ENCODE measurements at regions not wholly inside any gene's neighbourhood (a gene's known extent, or its start where the extent isn't known, plus 50 kb on each side); places are given as distances from the start of the nearest gene placed in this dataset.

GRCh38 chr2:186098821-186099220, 360.2 kb downstream of the FSIP2 start:
- POLR2A ChIA-PET = no interaction called here
- Histone ChIP-seq H3K27ac (ENCODE audit: low read length in 2 of 2) (no peak overlapping the region), H3K79me2 (ENCODE audit: control insufficient read depth, insufficient read depth, low read length) (no peaks in the 10 kb centered on the region), H3K9ac (ENCODE audit: low read length) (no peak overlapping the region), H3K27me3 (replicated peaks in 1 of 4; ENCODE audit: control extremely low read depth in 1 of 4, control insufficient read depth in 3 of 4, insufficient read depth in 4 of 4, low read length in 3 of 4) (no peaks in the 10 kb centered on the region), H3K4me2 (replicated peaks; ENCODE audit: low read depth, low read length, poor library complexity, severe bottlenecking) (no peak overlapping the region), H3K4me1 (ENCODE audit: control insufficient read depth in 2 of 2, insufficient read depth in 2 of 2, low read length in 2 of 2) (no peaks in the 10 kb centered on the region), H4K20me1 (ENCODE audit: control insufficient read depth, insufficient read depth, low read length, poor library complexity, severe bottlenecking) (no peaks in the 10 kb centered on the region), H3K4me3 (ENCODE audit: control extremely low read depth in 1 of 5, extremely low read depth in 1 of 5, insufficient read depth in 1 of 5, low read depth in 2 of 5, low read length in 4 of 5) (no peak overlapping the region), H3K36me3 (replicated peaks in 1 of 2; ENCODE audit: control extremely low read depth in 1 of 2, control insufficient read depth in 1 of 2, extremely low read depth in 1 of 2, insufficient read depth in 2 of 2, low read length in 1 of 2) (no peaks in the 10 kb centered on the region), H2AFZ (ENCODE audit: insufficient read depth, low read depth, low read length, poor library complexity, severe bottlenecking) (no peak overlapping the region), H3K9me3 (ENCODE audit: control extremely low read depth in 1 of 3, control insufficient read depth in 2 of 3, insufficient read depth in 1 of 3, low read length in 2 of 3) (no peaks in the 10 kb centered on the region)
- TF ChIP-seq EZH2 (IDR thresholded peaks at IDR 0.05; ENCODE audit: borderline replicate concordance, insufficient read depth, low read depth, low read length, poor library complexity, severe bottlenecking) (no peak), CTCF (IDR thresholded peaks at IDR 0.05) (no peak)
- intact Hi-C loops (cut with micrococcal nuclease) = no loop called here
- H3K4me1 Mint-ChIP-seq = no peaks in the 10 kb centered on the region
- WGBS (ENCODE audit: insufficient coverage) = no CpG with 5 or more reads among the region's 1 CpG
- H3K27me3 Mint-ChIP-seq = no peaks in the 10 kb centered on the region
- no peaks in the 10 kb centered on the region for H3K9me3 Mint-ChIP-seq (ENCODE audit: insufficient read depth)
- no peak overlapping the region for H3K27ac Mint-ChIP-seq
- CTCF ChIA-PET = no interaction called here
- DNase-seq (no peak), ATAC-seq (ENCODE audit: low read depth) (no peak)
- H3K4me3 Mint-ChIP-seq = no peak overlapping the region

DNA sequence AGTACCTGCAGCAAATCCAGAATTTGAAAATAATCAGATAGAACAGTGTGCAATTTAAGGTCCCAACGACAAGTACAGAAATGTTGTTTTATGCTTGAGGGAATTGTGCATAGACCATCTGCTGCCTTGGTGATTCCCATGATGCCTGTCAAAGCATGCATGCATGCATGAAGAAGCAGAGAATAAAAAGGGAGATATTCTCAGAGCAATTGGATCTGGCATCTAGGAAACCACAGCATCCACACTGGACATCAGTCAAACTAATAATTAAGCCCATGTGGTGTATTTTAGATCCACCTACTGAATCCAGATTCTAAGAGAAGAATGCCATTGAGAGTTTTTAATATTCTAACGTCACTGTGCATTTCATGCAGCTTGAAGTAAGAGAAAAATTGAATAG, 361.2 kb downstream of the FSIP2 start:
- H3K36me3 ChIP-seq (replicated peaks in 1 of 2; ENCODE audit: control extremely low read depth in 1 of 2, control insufficient read depth in 1 of 2, extremely low read depth in 1 of 2, insufficient read depth in 2 of 2, low read length in 1 of 2) = no peaks in the 10 kb centered on the region
- no peaks in the 10 kb centered on the region for H3K79me2 ChIP-seq (ENCODE audit: control insufficient read depth, insufficient read depth, low read length)
- WGBS (ENCODE audit: insufficient coverage) = 100% methylated on average over 1 of the region's 2 CpGs
- ATAC-seq (ENCODE audit: low read depth) (no peak), DNase-seq (no peak)
- H3K9me3 ChIP-seq (ENCODE audit: control extremely low read depth in 1 of 3, control insufficient read depth in 2 of 3, insufficient read depth in 1 of 3, low read length in 2 of 3) = peaks cover 0 to 1% (median 0%) of the 10 kb centered on the region in 3 donors
- CTCF ChIA-PET = no interaction called here
- H3K27ac ChIP-seq (ENCODE audit: low read length in 2 of 2) = no peak overlapping the region
- H3K4me2 ChIP-seq (replicated peaks; ENCODE audit: low read depth, low read length, poor library complexity, severe bottlenecking) = no peak overlapping the region
- intact Hi-C loops (cut with micrococcal nuclease) = no loop called here
- no peaks in the 10 kb centered on the region for H3K27me3 Mint-ChIP-seq
- no peaks in the 10 kb centered on the region for H3K4me1 ChIP-seq (ENCODE audit: control insufficient read depth in 2 of 2, insufficient read depth in 2 of 2, low read length in 2 of 2)
- no peak overlapping the region for H3K9ac ChIP-seq (ENCODE audit: low read length)
- POLR2A ChIA-PET = no interaction called here
- no peak overlapping the region for H2AFZ ChIP-seq (ENCODE audit: insufficient read depth, low read depth, low read length, poor library complexity, severe bottlenecking)
- no peak overlapping the region for H3K4me3 Mint-ChIP-seq
- no peaks in the 10 kb centered on the region for H3K27me3 ChIP-seq (replicated peaks in 1 of 4; ENCODE audit: control extremely low read depth in 1 of 4, control insufficient read depth in 3 of 4, insufficient read depth in 4 of 4, low read length in 3 of 4)
- no peaks in the 10 kb centered on the region for H3K4me1 Mint-ChIP-seq
- H3K27ac Mint-ChIP-seq = no peak overlapping the region
- TF ChIP-seq CTCF (IDR thresholded peaks at IDR 0.05) (no peak), EZH2 (IDR thresholded peaks at IDR 0.05; ENCODE audit: borderline replicate concordance, insufficient read depth, low read depth, low read length, poor library complexity, severe bottlenecking) (no peak)
- no peaks in the 10 kb centered on the region for H3K9me3 Mint-ChIP-seq (ENCODE audit: insufficient read depth)
- H3K4me3 ChIP-seq (ENCODE audit: control extremely low read depth in 1 of 5, extremely low read depth in 1 of 5, insufficient read depth in 1 of 5, low read depth in 2 of 5, low read length in 4 of 5) = no peak overlapping the region
- H4K20me1 ChIP-seq (ENCODE audit: control insufficient read depth, insufficient read depth, low read length, poor library complexity, severe bottlenecking) = no peaks in the 10 kb centered on the region
